ENCODE measurements at regions not wholly inside any gene's neighbourhood (a gene's known extent, or its start where the extent isn't known, plus 50 kb on each side); places are given as distances from the start of the nearest gene placed in this dataset.

DNA sequence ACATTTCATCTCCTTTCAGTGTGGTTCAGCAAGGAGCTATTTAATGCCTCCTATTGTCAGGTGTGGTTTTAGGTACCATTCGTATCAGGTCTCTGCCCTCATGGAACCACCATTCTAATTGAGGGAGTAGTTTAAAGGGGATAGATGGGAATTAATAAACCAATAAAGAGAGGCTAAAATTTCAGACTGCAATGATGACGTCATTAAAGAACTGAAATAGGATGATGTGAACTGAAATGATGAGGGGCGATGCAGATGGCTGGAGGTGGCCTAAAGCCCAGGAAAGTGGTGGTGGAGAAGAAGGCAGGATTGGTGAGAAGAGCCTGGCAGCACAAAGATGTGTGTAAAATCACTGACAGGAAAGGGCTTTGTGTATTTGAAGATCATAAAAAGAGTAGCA is 148.9 kb upstream of the RBFOX1 start:
- no peak for DNase-seq

- no peak for DNase-seq
These were observed 150.0 kb upstream of the RBFOX1 start for GRCh38 chr16:7182510-7183109.

- DNase-seq, result no peak
These were observed 154.8 kb upstream of the RBFOX1 start for GRCh38 chr16:7177875-7178274.

DNA sequence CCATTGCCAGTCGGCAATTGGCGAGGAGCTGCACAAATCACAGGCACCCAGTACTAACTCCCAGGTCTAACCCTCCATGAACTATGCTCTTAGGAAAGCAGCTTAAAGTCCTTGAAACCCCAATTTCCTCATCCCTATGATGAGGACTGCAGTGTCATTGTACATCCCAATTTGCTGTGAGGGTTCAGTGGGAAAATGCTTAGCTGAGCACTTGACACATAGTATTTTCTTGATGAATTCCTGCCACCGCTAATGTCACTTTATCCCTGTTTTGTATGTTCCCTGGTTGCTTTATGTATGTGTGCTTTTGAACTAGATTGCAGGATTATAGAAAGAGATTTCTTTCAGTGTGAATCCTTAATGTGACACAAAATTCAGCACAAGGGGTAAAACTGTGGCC is 161.5 kb upstream of the RBFOX1 start:
- DNase-seq, result no peak

DNA sequence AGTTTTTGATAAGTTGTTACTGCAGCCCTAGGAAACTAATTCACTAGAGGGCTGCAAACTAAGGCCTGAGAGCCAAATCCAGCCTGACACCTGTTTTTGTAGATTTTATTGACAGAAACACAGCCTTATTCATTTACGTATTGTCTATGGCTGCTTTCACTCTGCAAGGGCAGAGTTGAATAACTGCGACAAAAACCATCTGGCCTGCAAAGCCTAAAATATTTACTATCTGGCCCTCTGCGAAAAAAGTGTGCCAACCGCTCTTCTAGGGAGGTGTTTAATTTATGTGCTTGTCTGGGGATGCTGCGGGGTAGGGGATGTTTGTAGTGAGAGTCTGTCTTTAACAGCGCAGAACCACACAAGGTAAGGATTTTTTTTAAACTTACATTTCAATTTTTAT is 165.0 kb upstream of the RBFOX1 start:
- DNase-seq, result no peak

GRCh38 chr16:7161891-7162290 is 170.8 kb upstream of the RBFOX1 start:
- DNase-seq, result no peak

- no peak for DNase-seq
These were observed 172.6 kb upstream of the RBFOX1 start for GRCh38 chr16:7160093-7160492.

GRCh38 chr16:7158481-7158880 is 174.2 kb upstream of the RBFOX1 start:
- DNase-seq, result no peak

GRCh38 chr16:7150230-7150629 is 182.4 kb upstream of the RBFOX1 start:
- no peak for DNase-seq

GRCh38 chr16:7148606-7149005 is 184.0 kb upstream of the RBFOX1 start:
- DNase-seq, result no peak

GRCh38 chr16:7140899-7141298 is 191.7 kb upstream of the RBFOX1 start:
- DNase-seq, result no peak

DNA sequence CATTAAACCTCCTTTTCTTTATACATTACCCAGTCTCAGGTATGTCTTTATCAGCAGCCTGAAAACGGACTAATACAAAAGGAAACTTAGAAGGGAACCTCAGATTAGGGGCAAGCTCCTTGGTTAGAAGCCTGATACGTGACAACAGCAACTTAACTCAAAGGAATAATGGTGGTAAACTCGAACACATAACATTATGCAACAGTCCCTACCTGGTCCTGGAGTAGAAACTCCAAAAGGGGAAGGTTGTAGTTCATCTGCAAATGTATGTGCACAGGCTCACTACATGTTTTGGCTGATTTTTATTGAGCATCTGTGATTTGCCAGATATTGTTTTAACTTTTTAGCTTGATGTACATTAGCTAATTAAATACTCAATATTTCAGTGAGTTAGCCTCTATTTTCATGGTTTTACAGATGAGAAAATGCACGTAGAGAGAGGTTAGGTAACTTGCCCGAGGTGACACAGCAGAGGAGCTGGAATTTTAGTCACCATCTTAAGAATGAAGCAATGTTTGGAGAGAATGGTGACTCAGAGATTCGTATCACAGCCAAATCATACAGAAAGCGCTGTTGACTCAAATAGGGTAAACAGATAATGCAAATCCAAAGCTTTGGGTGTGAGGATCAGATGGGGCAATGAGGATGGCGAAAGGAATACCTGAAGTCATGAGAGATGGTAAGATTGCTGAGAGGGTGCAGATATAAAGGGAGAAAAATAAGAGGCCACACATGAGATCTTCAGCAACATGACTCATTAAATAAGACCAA is 194.9 kb upstream of the RBFOX1 start:
- DNase-seq, result no peak

GRCh38 chr16:7132465-7132864 is 200.2 kb upstream of the RBFOX1 start:
- DNase-seq, result no peak

- no peak for DNase-seq
These were observed 207.9 kb upstream of the RBFOX1 start for GRCh38 chr16:7124701-7125100.

DNA sequence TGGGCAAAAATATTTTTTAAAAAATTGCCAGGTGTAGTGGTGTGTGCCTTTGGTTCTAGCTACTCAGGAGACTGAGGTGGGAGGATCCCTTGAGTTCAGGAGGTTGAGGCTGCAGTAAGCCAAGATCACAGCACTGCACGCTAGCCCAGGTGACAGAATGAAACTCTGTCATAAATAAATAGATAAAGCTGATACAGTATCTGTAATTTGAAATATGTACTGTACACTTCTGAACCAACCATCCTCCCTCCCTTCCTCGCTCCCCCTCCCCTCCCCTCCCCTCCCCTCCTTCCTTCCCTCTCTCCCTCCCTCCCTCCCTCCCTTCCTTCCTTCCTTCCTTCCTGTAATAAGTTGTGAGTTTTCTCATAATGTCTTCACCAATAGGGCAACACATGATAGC is 208.4 kb upstream of the RBFOX1 start:
- DNase-seq, result no peak

DNA sequence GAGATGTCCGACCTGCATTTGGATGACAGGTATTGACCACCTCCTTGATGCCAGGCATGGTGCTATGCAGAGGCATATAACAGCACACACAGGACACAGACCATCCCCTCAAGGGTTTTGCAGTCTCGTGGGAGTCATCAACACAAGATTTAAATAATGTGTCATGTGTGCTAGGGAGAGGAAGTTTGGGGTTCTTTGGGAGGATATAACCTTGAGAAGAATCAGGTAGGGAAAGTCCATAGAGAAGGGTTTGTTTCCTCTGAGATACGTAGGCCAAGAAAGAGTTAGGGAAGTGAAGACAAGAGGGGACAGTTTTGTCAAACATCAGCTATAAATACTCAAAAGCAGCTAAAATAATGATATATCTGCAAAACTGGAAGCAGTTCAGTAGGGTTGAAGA is 215.9 kb upstream of the RBFOX1 start:
- DNase-seq, result no peak

DNA sequence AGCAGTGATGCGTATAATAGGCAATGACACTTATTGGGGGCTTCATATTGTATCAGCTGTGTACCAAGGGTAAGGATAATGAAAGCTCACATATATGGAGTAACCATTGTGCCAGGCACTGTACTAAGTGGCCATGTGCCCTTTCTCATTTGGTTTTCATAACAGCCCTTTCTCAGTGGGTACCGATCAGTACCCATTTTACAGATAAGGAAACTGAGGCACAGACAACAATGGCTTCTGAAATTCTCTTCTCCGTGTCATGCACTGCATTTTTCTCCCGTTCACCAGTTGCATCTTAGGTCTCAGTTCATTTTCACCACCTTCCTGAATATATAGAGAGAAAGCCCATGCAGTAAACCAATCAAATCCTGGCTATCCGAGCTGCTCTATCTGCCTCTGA is 216.7 kb upstream of the RBFOX1 start:
- DNase-seq, result no peak

- DNase-seq, result no peak
These were observed 218.7 kb upstream of the RBFOX1 start for GRCh38 chr16:7113949-7114348.

- DNase-seq, result no peak
These were observed 219.2 kb upstream of the RBFOX1 start for GRCh38 chr16:7113395-7113794.

DNA sequence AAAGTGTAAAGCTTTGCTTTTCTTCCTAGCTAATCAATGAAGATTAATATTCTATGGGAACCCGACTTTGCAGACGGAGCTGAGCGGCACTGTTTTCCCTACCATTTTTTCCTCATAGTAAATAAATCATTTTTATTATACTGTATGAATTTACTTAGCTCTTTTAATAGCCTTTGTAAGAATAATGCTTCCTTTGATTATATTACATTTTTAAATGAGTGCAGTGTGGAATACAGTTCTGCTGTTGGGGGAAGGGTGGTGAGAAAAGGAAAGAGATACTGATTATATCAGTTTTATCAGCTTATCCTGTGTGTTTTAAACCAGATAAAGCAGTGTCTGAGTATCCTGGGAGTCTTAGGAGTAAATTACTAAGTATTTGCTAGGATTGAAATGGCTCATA is 221.4 kb upstream of the RBFOX1 start:
- DNase-seq, result no peak

GRCh38 chr16:7107436-7107835 is 225.2 kb upstream of the RBFOX1 start:
- no peak for DNase-seq

GRCh38 chr16:7103056-7103455 is 229.6 kb upstream of the RBFOX1 start:
- no peak for DNase-seq

GRCh38 chr16:7101054-7101453 is 231.6 kb upstream of the RBFOX1 start:
- no peak for DNase-seq

- DNase-seq, result no peak
These were observed 235.1 kb upstream of the RBFOX1 start for GRCh38 chr16:7097518-7097917.

- DNase-seq, result no peak
These were observed 239.1 kb upstream of the RBFOX1 start for GRCh38 chr16:7093511-7093910.

Data from NCI-H187 treated with DMSO at 0.1 percent for 48 hours (cell line).